Vagina (tissue), 2 donors: ENCODE measurements at regions not wholly inside any gene's neighbourhood (a gene's known extent, or its start where the extent isn't known, plus 50 kb on each side); places are given as distances from the start of the nearest gene placed in this dataset.

ENCODE experiments used
- POLR2A ChIP-seq, 2 donors: fragments of 450-650 bp; IDR thresholded peaks; one replicate each; pipeline ENCODE4 v1.6.1; 2017; ENCODE audit warnings: antibody characterized with exemption in 2 of 2, mild to moderate bottlenecking in 2 of 2, moderate library complexity in 2 of 2
- TF ChIP-seq, protein P1 (sequence below), 3 experiments: fragments of 450-650 bp in 2 of 3; fragments of 200-600 bp in 1 of 3; sonication (generic) in 1 of 3; IDR thresholded peaks; one replicate each; pipeline ENCODE4 v1.5.1; 2017 to 2019; ENCODE audit warnings: antibody characterized with exemption in 3 of 3, mild to moderate bottlenecking in 2 of 3, moderate library complexity in 2 of 3

DNA sequence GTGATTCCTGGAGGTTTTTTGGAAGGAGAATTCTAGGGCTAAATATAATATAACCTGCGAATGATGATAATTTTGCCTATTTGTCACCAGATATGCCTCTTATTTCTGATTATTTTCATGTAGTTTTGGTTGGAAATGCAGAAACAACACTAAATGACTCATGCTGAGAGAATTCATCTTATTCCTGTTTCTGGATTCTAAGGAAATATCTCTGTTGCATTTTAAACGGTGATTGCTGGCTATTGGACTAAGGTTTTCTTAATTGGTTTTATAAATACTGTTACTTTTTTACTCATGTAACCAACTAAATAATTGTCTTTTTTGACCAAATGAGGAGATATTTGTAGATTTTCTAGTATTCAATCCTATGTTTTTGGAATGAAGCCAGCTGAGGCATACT, 204.9 kb upstream of the NPSR1 start:
- TF ChIP-seq, protein P1, sequence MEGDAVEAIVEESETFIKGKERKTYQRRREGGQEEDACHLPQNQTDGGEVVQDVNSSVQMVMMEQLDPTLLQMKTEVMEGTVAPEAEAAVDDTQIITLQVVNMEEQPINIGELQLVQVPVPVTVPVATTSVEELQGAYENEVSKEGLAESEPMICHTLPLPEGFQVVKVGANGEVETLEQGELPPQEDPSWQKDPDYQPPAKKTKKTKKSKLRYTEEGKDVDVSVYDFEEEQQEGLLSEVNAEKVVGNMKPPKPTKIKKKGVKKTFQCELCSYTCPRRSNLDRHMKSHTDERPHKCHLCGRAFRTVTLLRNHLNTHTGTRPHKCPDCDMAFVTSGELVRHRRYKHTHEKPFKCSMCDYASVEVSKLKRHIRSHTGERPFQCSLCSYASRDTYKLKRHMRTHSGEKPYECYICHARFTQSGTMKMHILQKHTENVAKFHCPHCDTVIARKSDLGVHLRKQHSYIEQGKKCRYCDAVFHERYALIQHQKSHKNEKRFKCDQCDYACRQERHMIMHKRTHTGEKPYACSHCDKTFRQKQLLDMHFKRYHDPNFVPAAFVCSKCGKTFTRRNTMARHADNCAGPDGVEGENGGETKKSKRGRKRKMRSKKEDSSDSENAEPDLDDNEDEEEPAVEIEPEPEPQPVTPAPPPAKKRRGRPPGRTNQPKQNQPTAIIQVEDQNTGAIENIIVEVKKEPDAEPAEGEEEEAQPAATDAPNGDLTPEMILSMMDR (IDR thresholded peaks at IDR 0.05), result no peak
- no peak for TF ChIP-seq POLR2A (IDR thresholded peaks at IDR 0.05)
